ENCODE measurements at regions not wholly inside any gene's neighbourhood (a gene's known extent, or its start where the extent isn't known, plus 50 kb on each side); places are given as distances from the start of the nearest gene placed in this dataset.

GRCh38 chr18:61248589-61248988 is 84.6 kb upstream of the CDH20 start:
- no peak for ATAC-seq
- intact Hi-C loops (cut with micrococcal nuclease), result no loop called here
- no peak for DNase-seq

- DNase-seq, result no peak
- intact Hi-C loops (cut with micrococcal nuclease), result no loop called here
- ATAC-seq, result no peak
Observed at GRCh38 chr18:61256291-61256690, 76.9 kb upstream of the CDH20 start.

- no peak for DNase-seq
- intact Hi-C loops (cut with micrococcal nuclease), result no loop called here
- ATAC-seq, result no peak
Observed at GRCh38 chr18:61261870-61262269, 71.4 kb upstream of the CDH20 start.

- intact Hi-C loops (cut with micrococcal nuclease), result no loop called here
Observed at GRCh38 chr18:61272793-61273192, 60.4 kb upstream of the CDH20 start.

GRCh38 chr18:61273533-61273932 is 59.7 kb upstream of the CDH20 start:
- DNase-seq, result no peak
- no peak for ATAC-seq
- intact Hi-C loops (cut with micrococcal nuclease), result no loop called here

More at GRCh38 chr18:61272793-61273192, 60.4 kb upstream of the CDH20 start:
- no peak for DNase-seq
- no peak for ATAC-seq

GRCh38 chr18:61274416-61274960 is 58.7 kb upstream of the CDH20 start:
- DNase-seq, result no peak
- intact Hi-C loops (cut with micrococcal nuclease), result no loop called here
- ATAC-seq, result no peak

- ATAC-seq (no peak), DNase-seq (no peak)
- intact Hi-C loops (cut with micrococcal nuclease), result no loop called here
Observed at GRCh38 chr18:61277808-61278207, 55.4 kb upstream of the CDH20 start.

GRCh38 chr18:61281431-61281830 is 51.8 kb upstream of the CDH20 start:
- ATAC-seq (no peak), DNase-seq (no peak)
- intact Hi-C loops (cut with micrococcal nuclease), result no loop called here

- ATAC-seq, result no peak
- intact Hi-C loops (cut with micrococcal nuclease), result no loop called here
- DNase-seq, result no peak
Observed at GRCh38 chr18:61282926-61283325, 50.3 kb upstream of the CDH20 start.
